ENCODE measurements at regions not wholly inside any gene's neighbourhood (a gene's known extent, or its start where the extent isn't known, plus 50 kb on each side); places are given as distances from the start of the nearest gene placed in this dataset.

- TF ChIP-seq TAF1 (IDR thresholded peaks at IDR 0.05; ENCODE audit: borderline replicate concordance, insufficient read depth, low read length) (no peak), POLR2AphosphoS5 (IDR thresholded peaks at IDR 0.05; ENCODE audit: low read depth, low read length) (no peak), REST (IDR thresholded peaks at IDR 0.05; ENCODE audit: insufficient read depth in 1 of 2, low read depth in 2 of 2, low read length in 2 of 2) (no peak), FOXP2 (optimal IDR thresholded peaks at IDR 0.05; ENCODE audit: borderline replicate concordance, extremely low read depth, extremely low read length, insufficient read depth) (no peak), SIN3A (IDR thresholded peaks at IDR 0.05; ENCODE audit: borderline replicate concordance, insufficient read depth, low read length) (no peak)
Observed at GRCh38 chr20:60478533-60478932, 520.3 kb downstream of the CDH26 start.

- TF ChIP-seq SIN3A (IDR thresholded peaks at IDR 0.05; ENCODE audit: borderline replicate concordance, insufficient read depth, low read length) (no peak), FOXP2 (optimal IDR thresholded peaks at IDR 0.05; ENCODE audit: borderline replicate concordance, extremely low read depth, extremely low read length, insufficient read depth) (no peak), REST (IDR thresholded peaks at IDR 0.05; ENCODE audit: insufficient read depth in 1 of 2, low read depth in 2 of 2, low read length in 2 of 2) (no peak)
Observed at GRCh38 chr20:60480950-60481742, 522.9 kb downstream of the CDH26 start.

- TF ChIP-seq FOXP2 (optimal IDR thresholded peaks at IDR 0.05; ENCODE audit: borderline replicate concordance, extremely low read depth, extremely low read length, insufficient read depth) (no peak), REST (IDR thresholded peaks at IDR 0.05; ENCODE audit: insufficient read depth in 1 of 2, low read depth in 2 of 2, low read length in 2 of 2) (no peak), TAF1 (IDR thresholded peaks at IDR 0.05; ENCODE audit: borderline replicate concordance, insufficient read depth, low read length) (no peak), SIN3A (IDR thresholded peaks at IDR 0.05; ENCODE audit: borderline replicate concordance, insufficient read depth, low read length) (no peak), POLR2AphosphoS5 (IDR thresholded peaks at IDR 0.05; ENCODE audit: low read depth, low read length) (no peak)
Observed at GRCh38 chr20:60481743-60482133, 523.5 kb downstream of the CDH26 start.

- no peak for TF ChIP-seq FOXP2 (optimal IDR thresholded peaks at IDR 0.05; ENCODE audit: borderline replicate concordance, extremely low read depth, extremely low read length, insufficient read depth)
- no peak for TF ChIP-seq TAF1 (IDR thresholded peaks at IDR 0.05; ENCODE audit: borderline replicate concordance, insufficient read depth, low read length)
- no peak for TF ChIP-seq REST (IDR thresholded peaks at IDR 0.05; ENCODE audit: insufficient read depth in 1 of 2, low read depth in 2 of 2, low read length in 2 of 2)
- TF ChIP-seq POLR2AphosphoS5 (IDR thresholded peaks at IDR 0.05; ENCODE audit: low read depth, low read length): no peak
- no peak for TF ChIP-seq SIN3A (IDR thresholded peaks at IDR 0.05; ENCODE audit: borderline replicate concordance, insufficient read depth, low read length)
Observed at GRCh38 chr20:60482221-60483008, 524.2 kb downstream of the CDH26 start.

Data from PFSK-1 (cell line).